GM10266 (cell line): ENCODE measurements at regions not wholly inside any gene's neighbourhood (a gene's known extent, or its start where the extent isn't known, plus 50 kb on each side); places are given as distances from the start of the nearest gene placed in this dataset.

Experiments used
- DNase-seq: peaks from one replicate; pipeline ENCODE4 v3.0.0; 2012; ENCODE audit errors: extremely low spot score
- CTCF ChIP-seq: IDR thresholded peaks from 2 replicates; pipeline ENCODE4 v1.5.1; 2012; ENCODE audit warnings: mild to moderate bottlenecking, low read depth; ENCODE audit not compliant: control insufficient read depth, insufficient read depth; ENCODE audit errors: missing control alignments

GRCh38 chr6:139851206-139851605 lies 476.8 kb upstream of the CITED2 start:
- DNase-seq, result no peak
- no peak for TF ChIP-seq CTCF

GRCh38 chr6:139850512-139850911 lies 476.1 kb upstream of the CITED2 start:
- no peak for DNase-seq
- TF ChIP-seq CTCF, result no peak

- no peak for DNase-seq
- no peak for TF ChIP-seq CTCF
Observed at GRCh38 chr6:139847457-139847813, 473.0 kb upstream of the CITED2 start.

GRCh38 chr6:139846538-139847456 lies 472.3 kb upstream of the CITED2 start:
- no peak for DNase-seq
- TF ChIP-seq CTCF, result no peak

GRCh38 chr6:139844907-139845306 lies 470.5 kb upstream of the CITED2 start:
- no peak for TF ChIP-seq CTCF
- no peak for DNase-seq

GRCh38 chr6:139841794-139842215 lies 467.4 kb upstream of the CITED2 start:
- no peak for DNase-seq
- TF ChIP-seq CTCF, result no peak

GRCh38 chr6:139839506-139840156 lies 465.2 kb upstream of the CITED2 start:
- no peak for DNase-seq
- TF ChIP-seq CTCF, result no peak
